ENCODE measurements at regions not wholly inside any gene's neighbourhood (a gene's known extent, or its start where the extent isn't known, plus 50 kb on each side); places are given as distances from the start of the nearest gene placed in this dataset.

- in situ Hi-C loops (cut with MboI; ENCODE audit: low sequenced_read_pairs in 4 of 4) = no loop called here
- ATAC-seq (no peak), DNase-seq (no peak)
Measured at GRCh38 chr1:219362702-219363101, 189.0 kb downstream of the LYPLAL1 start.

GRCh38 chr1:219359126-219359525, 185.4 kb downstream of the LYPLAL1 start:
- Histone ChIP-seq H3K27ac (no peak overlapping the region), H3K9me3 (no peaks in the 10 kb centered on the region), H3K4me3 (no peak overlapping the region), H3K27me3 (no peaks in the 10 kb centered on the region), H3K4me1 (no peaks in the 10 kb centered on the region), H3K36me3 (no peaks in the 10 kb centered on the region)
- ATAC-seq = no peak
- intact Hi-C loops (cut with DNase I; ENCODE audit: low total_unique reads) = no loop called here
- no peak for DNase-seq
- in situ Hi-C loops (cut with MboI; ENCODE audit: low sequenced_read_pairs in 4 of 4) = no loop called here
- no peak for TF ChIP-seq POLR2A (IDR thresholded peaks at IDR 0.05)
- TF ChIP-seq CTCF (IDR thresholded peaks at IDR 0.05 in 4 of 5, conservative IDR thresholded peaks at IDR 0.05 in 1 of 5) = no peak

More at GRCh38 chr1:219362702-219363101, 189.0 kb downstream of the LYPLAL1 start:
- no peak overlapping the region for H3K4me3 ChIP-seq
- no peaks in the 10 kb centered on the region for H3K9me3 ChIP-seq
- no peaks in the 10 kb centered on the region for H3K4me1 ChIP-seq
- H3K27ac ChIP-seq = no peak overlapping the region
- intact Hi-C loops (cut with DNase I; ENCODE audit: low total_unique reads) = no loop called here
- no peaks in the 10 kb centered on the region for H3K36me3 ChIP-seq
- no peaks in the 10 kb centered on the region for H3K27me3 ChIP-seq
- TF ChIP-seq CTCF (IDR thresholded peaks at IDR 0.05 in 4 of 5, conservative IDR thresholded peaks at IDR 0.05 in 1 of 5) (no peak), POLR2A (IDR thresholded peaks at IDR 0.05) (no peak)

GRCh38 chr1:219358080-219358479, 184.4 kb downstream of the LYPLAL1 start:
- no peak overlapping the region for H3K4me3 ChIP-seq
- in situ Hi-C loops (cut with MboI; ENCODE audit: low sequenced_read_pairs in 4 of 4) = no loop called here
- ATAC-seq = no peak
- H3K36me3 ChIP-seq = no peaks in the 10 kb centered on the region
- no peaks in the 10 kb centered on the region for H3K27me3 ChIP-seq
- intact Hi-C loops (cut with DNase I; ENCODE audit: low total_unique reads) = no loop called here
- no peak for TF ChIP-seq POLR2A (IDR thresholded peaks at IDR 0.05)
- no peak for TF ChIP-seq CTCF (IDR thresholded peaks at IDR 0.05 in 4 of 5, conservative IDR thresholded peaks at IDR 0.05 in 1 of 5)
- no peaks in the 10 kb centered on the region for H3K4me1 ChIP-seq
- H3K27ac ChIP-seq = no peak overlapping the region
- H3K9me3 ChIP-seq = no peaks in the 10 kb centered on the region
- DNase-seq = no peak

GRCh38 chr1:219354962-219355361, 181.3 kb downstream of the LYPLAL1 start:
- intact Hi-C loops (cut with DNase I; ENCODE audit: low total_unique reads) = no loop called here
- Histone ChIP-seq H3K27me3 (no peaks in the 10 kb centered on the region), H3K4me1 (no peaks in the 10 kb centered on the region), H3K36me3 (no peaks in the 10 kb centered on the region), H3K4me3 (no peak overlapping the region), H3K27ac (no peak overlapping the region), H3K9me3 (no peaks in the 10 kb centered on the region)
- no peak for TF ChIP-seq POLR2A (IDR thresholded peaks at IDR 0.05)
- TF ChIP-seq CTCF (IDR thresholded peaks at IDR 0.05 in 4 of 5, conservative IDR thresholded peaks at IDR 0.05 in 1 of 5) = no peak
- no peak for DNase-seq
- no peak for ATAC-seq
- in situ Hi-C loops (cut with MboI; ENCODE audit: low sequenced_read_pairs in 4 of 4) = no loop called here

- intact Hi-C loops (cut with DNase I; ENCODE audit: low total_unique reads) (no loop called here), in situ Hi-C loops (cut with MboI; ENCODE audit: low sequenced_read_pairs in 4 of 4) (no loop called here)
- no peak overlapping the region for H3K4me3 ChIP-seq
- no peaks in the 10 kb centered on the region for H3K36me3 ChIP-seq
- no peaks in the 10 kb centered on the region for H3K27me3 ChIP-seq
- no peak overlapping the region for H3K27ac ChIP-seq
- no peaks in the 10 kb centered on the region for H3K9me3 ChIP-seq
- no peak for TF ChIP-seq CTCF (IDR thresholded peaks at IDR 0.05 in 4 of 5, conservative IDR thresholded peaks at IDR 0.05 in 1 of 5)
- no peak for TF ChIP-seq POLR2A (IDR thresholded peaks at IDR 0.05)
- ATAC-seq (no peak), DNase-seq (no peak)
- H3K4me1 ChIP-seq = peaks cover 1 to 2% of the 10 kb centered on the region in 2 donors
Measured at GRCh38 chr1:219352961-219353651, 179.4 kb downstream of the LYPLAL1 start.
